Esophagus muscularis mucosa (tissue), 4 donors: ENCODE measurements at regions not wholly inside any gene's neighbourhood (a gene's known extent, or its start where the extent isn't known, plus 50 kb on each side); places are given as distances from the start of the nearest gene placed in this dataset.
"Not testable (repeated sequence)": the region's sequence is repeated elsewhere in the genome, so short reads cannot be mapped to it uniquely, and the experiment has no call there.

ENCODE experiments used
- DNase-seq: peaks from one replicate; pipeline ENCODE4 v3.0.0-alpha.2; 2017; ENCODE audit errors: extremely low spot score
- H3K27ac ChIP-seq, 4 donors: fragments of 200-600 bp; sonication (generic); replicated peaks in 1 of 4; 1 replicate in 3 of 4; 2 replicates in 1 of 4; pipeline ENCODE4 v1.5.1; 2016 to 2019; ENCODE audit warnings: mild to moderate bottlenecking in 1 of 4
- H3K27me3 ChIP-seq, 4 donors: fragments of 200-600 bp; sonication (generic); one replicate each; pipeline versions ENCODE4 v1.5.1 to v1.6.0; 2016 to 2019
- H3K36me3 ChIP-seq, 4 donors: fragments of 200-600 bp; sonication (generic); one replicate each; pipeline ENCODE4 v1.5.1; 2016 to 2019
- H3K4me1 ChIP-seq, 4 donors: fragments of 200-600 bp; sonication (generic); one replicate each; pipeline ENCODE4 v1.5.1; 2016 to 2019
- H3K4me3 ChIP-seq, 4 donors: fragments of 200-600 bp; sonication (generic); 1 replicate in 2 of 4; 2 replicates in 2 of 4; pipeline ENCODE4 v1.5.1; 2016 to 2019; ENCODE audit warnings: mild to moderate bottlenecking in 4 of 4, moderate library complexity in 1 of 4
- H3K9me3 ChIP-seq, 4 donors: fragments of 200-600 bp; sonication (generic); 1 replicate in 3 of 4; 2 replicates in 1 of 4; pipeline ENCODE4 v1.5.1; 2016 to 2019
- CTCF ChIP-seq, 3 experiments: fragments of 200-600 bp in 2 of 3; fragments of 450-650 bp in 1 of 3; sonication (generic) in 2 of 3; IDR thresholded peaks; one replicate each; pipeline ENCODE4 v1.5.1; 2017 to 2019; ENCODE audit warnings: antibody characterized with exemption in 3 of 3, mild to moderate bottlenecking in 2 of 3, moderate library complexity in 1 of 3
- EP300 ChIP-seq: sonication (generic); formaldehyde crosslinking; IDR thresholded peaks from one replicate; pipeline ENCODE4 v1.6.1; 2017; ENCODE audit warnings: antibody characterized with exemption
- POLR2A ChIP-seq: fragments of 450-650 bp; IDR thresholded peaks from one replicate; pipeline ENCODE4 v1.6.1; 2017; ENCODE audit warnings: antibody characterized with exemption, moderate library complexity, mild to moderate bottlenecking, low read depth
- POLR2AphosphoS5 ChIP-seq, 2 donors: sonication (generic); formaldehyde crosslinking; IDR thresholded peaks; one replicate each; pipeline ENCODE4 v1.6.1; 2017; ENCODE audit warnings: antibody characterized with exemption in 2 of 2
- WGBS: methylation state at CpG from one replicate; pipeline ENCODE4 v1.1.5; 2018; 5-methylcytosine and 5-hydroxymethylcytosine counted together
- intact Hi-C: fragments of 100-400 bp; cut with DNase I; formaldehyde crosslinking; loops from one replicate; pipeline ENCODE4 v1.15.1; 2023

- Histone ChIP-seq H3K36me3 (no peaks in the 10 kb centered on the region), H3K9me3 (no peaks in the 10 kb centered on the region), H3K4me1 (peaks cover 3 to 14% (median 12%) of the 10 kb centered on the region in 4 donors), H3K27ac (peak overlapping the region in 2 of 4 donors; percentile 22 to 50), H3K27me3 (no peaks in the 10 kb centered on the region), H3K4me3 (peak overlapping the region; percentile 10 to 35 (median 22))
- no peak for DNase-seq
- WGBS: 29% methylated on average over 4 of the region's 4 CpGs
- intact Hi-C loops: no loop called here
- TF ChIP-seq POLR2AphosphoS5 (IDR thresholded peaks at IDR 0.05) (peak in 1 of 2 donors; percentile 10), POLR2A (no peak), EP300 (no peak), CTCF (IDR thresholded peaks at IDR 0.05) (no peak)
Observed at GRCh38 chr10:21372651-21373410, 152.7 kb downstream of the SKIDA1 start.

GRCh38 chr10:21369697-21370096 is 155.8 kb downstream of the SKIDA1 start:
- H3K27ac ChIP-seq: no peak overlapping the region
- H3K9me3 ChIP-seq: no peaks in the 10 kb centered on the region
- no peaks in the 10 kb centered on the region for H3K36me3 ChIP-seq
- DNase-seq: no peak
- WGBS: 51% methylated on average over 2 of the region's 2 CpGs
- intact Hi-C loops: no loop called here
- H3K4me3 ChIP-seq: no peak overlapping the region
- peaks cover 3 to 14% (median 12%) of the 10 kb centered on the region in 4 donors for H3K4me1 ChIP-seq
- TF ChIP-seq POLR2AphosphoS5 (IDR thresholded peaks at IDR 0.05): no peak
- no peaks in the 10 kb centered on the region for H3K27me3 ChIP-seq

GRCh38 chr10:21368728-21369425 is 156.6 kb downstream of the SKIDA1 start:
- Histone ChIP-seq H3K9me3 (no peaks in the 10 kb centered on the region), H3K27me3 (no peaks in the 10 kb centered on the region), H3K4me1 (peaks cover 5 to 21% (median 14%) of the 10 kb centered on the region in 4 donors), H3K27ac (no peak overlapping the region), H3K36me3 (no peaks in the 10 kb centered on the region), H3K4me3 (no peak overlapping the region)
- WGBS: 81% methylated on average over 9 of the region's 9 CpGs
- intact Hi-C loops: no loop called here
- DNase-seq: no peak
- TF ChIP-seq CTCF (IDR thresholded peaks at IDR 0.05) (no peak), POLR2A (no peak), POLR2AphosphoS5 (IDR thresholded peaks at IDR 0.05) (no peak), EP300 (no peak)

- H3K36me3 ChIP-seq: no peaks in the 10 kb centered on the region
- DNase-seq: no peak
- intact Hi-C loops: no loop called here
- no peak for TF ChIP-seq CTCF (IDR thresholded peaks at IDR 0.05)
- no peak for TF ChIP-seq POLR2AphosphoS5 (IDR thresholded peaks at IDR 0.05)
- TF ChIP-seq EP300: no peak
- TF ChIP-seq POLR2A: no peak
- 92% methylated on average over 8 of the region's 8 CpGs for WGBS
- H3K4me1 ChIP-seq: peaks cover 11 to 25% (median 18%) of the 10 kb centered on the region in 4 donors
- no peak overlapping the region for H3K4me3 ChIP-seq
- H3K27me3 ChIP-seq: no peaks in the 10 kb centered on the region
- H3K9me3 ChIP-seq: no peaks in the 10 kb centered on the region
- H3K27ac ChIP-seq: no peak overlapping the region
Observed at GRCh38 chr10:21368022-21368582, 157.4 kb downstream of the SKIDA1 start.

- H3K27ac ChIP-seq, intact Hi-C loops, H3K27me3 ChIP-seq, H3K9me3 ChIP-seq, H3K4me3 ChIP-seq, DNase-seq, H3K36me3 ChIP-seq: not testable (repeated sequence)
- WGBS: 88% methylated on average over 6 of the region's 6 CpGs
- H3K4me1 ChIP-seq: peaks cover 10 to 21% (median 13%) of the 10 kb centered on the region in 4 donors
Observed at GRCh38 chr10:21366108-21366507, 159.4 kb downstream of the SKIDA1 start.
